GM12892 (cell line): ENCODE measurements at regions not wholly inside any gene's neighbourhood (a gene's known extent, or its start where the extent isn't known, plus 50 kb on each side); places are given as distances from the start of the nearest gene placed in this dataset.

Source experiments
- POLR2A ChIP-seq: IDR thresholded peaks from 2 replicates; pipeline ENCODE4 v1.6.1; 2011; ENCODE audit warnings: low read depth, low read length, control low read depth
- POLR2AphosphoS5 ChIP-seq: IDR thresholded peaks from 2 replicates; pipeline ENCODE4 v1.6.1; 2011; ENCODE audit warnings: low read depth, low read length, control low read depth

- TF ChIP-seq POLR2AphosphoS5: no peak
- no peak for TF ChIP-seq POLR2A
These were observed 106.7 kb upstream of the IER5L start for GRCh38 chr9:129284607-129285291.
